Loucy (cell line): ENCODE measurements at regions not wholly inside any gene's neighbourhood (a gene's known extent, or its start where the extent isn't known, plus 50 kb on each side); places are given as distances from the start of the nearest gene placed in this dataset.

Experiments used
- H2AFZ ChIP-seq: fragments of 200-600 bp; sonication (generic); 2 replicates; pipeline ENCODE4 v1.6.0; 2016; ENCODE audit warnings: antibody characterized with exemption, mild to moderate bottlenecking, low read length, moderate library complexity
- H3F3A ChIP-seq: fragments of 200-600 bp; 2 replicates; pipeline ENCODE4 v1.6.0; 2016; ENCODE audit warnings: antibody characterized with exemption, low read depth, mild to moderate bottlenecking
- H3K27me3 ChIP-seq: fragments of 200-600 bp; sonication (generic); 2 replicates; pipeline ENCODE4 v1.6.1; 2014; ENCODE audit warnings: low read length, mild to moderate bottlenecking; ENCODE audit not compliant: insufficient read depth, poor library complexity, severe bottlenecking
- H3K36me3 ChIP-seq: fragments of 200-600 bp; sonication (generic); 2 replicates; pipeline ENCODE4 v1.6.1; 2016; ENCODE audit warnings: low read length; ENCODE audit not compliant: insufficient read depth
- H3K4me1 ChIP-seq: fragments of 200-600 bp; sonication (generic); 2 replicates; pipeline ENCODE4 v1.5.1; 2014; ENCODE audit warnings: low read length, mild to moderate bottlenecking; ENCODE audit not compliant: insufficient read depth, poor library complexity, severe bottlenecking
- H3K4me2 ChIP-seq: fragments of 200-600 bp; sonication (generic); 2 replicates; pipeline ENCODE4 v1.6.0; 2014; ENCODE audit warnings: antibody characterized with exemption, low read length, low read depth, mild to moderate bottlenecking; ENCODE audit not compliant: poor library complexity, severe bottlenecking
- H3K4me3 ChIP-seq: fragments of 200-600 bp; sonication (generic); 2 replicates; pipeline ENCODE4 v1.5.1; 2014; ENCODE audit warnings: low read length, mild to moderate bottlenecking, mixed read lengths; ENCODE audit not compliant: poor library complexity, severe bottlenecking
- H3K79me2 ChIP-seq: fragments of 200-600 bp; sonication (generic); 2 replicates; pipeline ENCODE4 v1.6.1; 2014; ENCODE audit warnings: low read length; ENCODE audit not compliant: insufficient read depth
- H3K9ac ChIP-seq: fragments of 200-600 bp; sonication (generic); 2 replicates; pipeline ENCODE4 v1.6.0; 2014; ENCODE audit warnings: mild to moderate bottlenecking, low read depth, low read length, moderate library complexity; ENCODE audit not compliant: poor library complexity, severe bottlenecking
- H3K9me2 ChIP-seq: fragments of 200-600 bp; sonication (generic); replicated peaks from 2 replicates; pipeline ENCODE4 v1.6.1; 2016; ENCODE audit warnings: low read depth, low read length, mixed read lengths
- H3K9me3 ChIP-seq: fragments of 200-600 bp; sonication (generic); 2 replicates; pipeline ENCODE4 v1.6.1; 2014; ENCODE audit warnings: mild to moderate bottlenecking, antibody characterized with exemption, low read length, low read depth; ENCODE audit not compliant: insufficient read depth
- H4K20me1 ChIP-seq: fragments of 200-600 bp; sonication (generic); 2 replicates; pipeline ENCODE4 v1.6.0; 2014; ENCODE audit warnings: antibody characterized with exemption, low read length, mild to moderate bottlenecking; ENCODE audit not compliant: insufficient read depth, poor library complexity, severe bottlenecking
- CTCF ChIP-seq: fragments of 200-600 bp; sonication (generic); conservative IDR thresholded peaks from 2 replicates; pipeline ENCODE4 v1.5.1; 2014; ENCODE audit warnings: mild to moderate bottlenecking, antibody characterized with exemption, low read length
- EZH2phosphoT487 ChIP-seq: fragments of 200-600 bp; IDR thresholded peaks from 2 replicates; pipeline ENCODE4 v1.6.1; 2018; ENCODE audit warnings: antibody characterized with exemption, mild to moderate bottlenecking, moderate library complexity, borderline replicate concordance

GRCh38 chr2:52895726-52896340 lies 871.8 kb upstream of the CHAC2 start:
- Histone ChIP-seq H3K9me2 (no peaks in the 10 kb centered on the region), H3K9me3 (no peaks in the 10 kb centered on the region; the same call in 1 of the 2 replicates), H3F3A (no peaks in the 10 kb centered on the region), H3K27me3 (no peaks in the 10 kb centered on the region), H3K79me2 (no peaks in the 10 kb centered on the region), H3K4me3 (no peak overlapping the region), H2AFZ (no peak overlapping the region), H3K4me1 (no peaks in the 10 kb centered on the region), H3K4me2 (no peak overlapping the region), H3K36me3 (no peaks in the 10 kb centered on the region), H4K20me1 (no peaks in the 10 kb centered on the region), H3K9ac (no peak overlapping the region)
- TF ChIP-seq CTCF = no peak
- no peak for TF ChIP-seq EZH2phosphoT487

- Histone ChIP-seq H3K36me3 (no peaks in the 10 kb centered on the region), H3K79me2 (no peaks in the 10 kb centered on the region), H3K4me1 (no peaks in the 10 kb centered on the region), H3K9ac (no peak overlapping the region), H3K4me2 (no peak overlapping the region), H2AFZ (no peak overlapping the region), H3F3A (no peaks in the 10 kb centered on the region), H3K9me3 (no peaks in the 10 kb centered on the region), H3K9me2 (no peaks in the 10 kb centered on the region), H3K27me3 (no peaks in the 10 kb centered on the region), H4K20me1 (no peaks in the 10 kb centered on the region), H3K4me3 (no peak overlapping the region)
- TF ChIP-seq CTCF (no peak), EZH2phosphoT487 (no peak)
Observed at GRCh38 chr2:52886556-52886955, 881.0 kb upstream of the CHAC2 start.

- H3F3A ChIP-seq = no peaks in the 10 kb centered on the region
- no peak for TF ChIP-seq CTCF
- TF ChIP-seq EZH2phosphoT487 = no peak
- H3K9ac ChIP-seq = no peak overlapping the region
- no peak overlapping the region for H2AFZ ChIP-seq
- no peak overlapping the region for H3K4me2 ChIP-seq
- H3K9me3 ChIP-seq = no peaks in the 10 kb centered on the region
- no peak overlapping the region for H3K4me3 ChIP-seq
- H3K9me2 ChIP-seq = no peaks in the 10 kb centered on the region
- H4K20me1 ChIP-seq = no peaks in the 10 kb centered on the region
- H3K4me1 ChIP-seq = no peaks in the 10 kb centered on the region
- no peaks in the 10 kb centered on the region for H3K36me3 ChIP-seq
- no peaks in the 10 kb centered on the region for H3K27me3 ChIP-seq
- no peaks in the 10 kb centered on the region for H3K79me2 ChIP-seq
Observed at GRCh38 chr2:52884761-52885352, 882.7 kb upstream of the CHAC2 start.
